Activated CD4-positive, alpha-beta T cell treated with anti-CD3 and anti-CD28 coated beads for 24 hours (primary cell): ENCODE measurements at regions not wholly inside any gene's neighbourhood (a gene's known extent, or its start where the extent isn't known, plus 50 kb on each side); places are given as distances from the start of the nearest gene placed in this dataset.
"Not testable (repeated sequence)": the region's sequence is repeated elsewhere in the genome, so short reads cannot be mapped to it uniquely, and the experiment has no call there.

ENCODE experiments used
- DNase-seq, 2 donors: peaks; one replicate each; pipeline ENCODE4 v3.0.0-alpha.2; 2020; ENCODE audit warnings: low read depth in 2 of 2

GRCh38 chr4:12109056-12109455 is 680.4 kb upstream of the HS3ST1 start:
- not testable (repeated sequence) for DNase-seq

GRCh38 chr4:12105519-12105918 is 676.8 kb upstream of the HS3ST1 start:
- DNase-seq: no peak

- not testable (repeated sequence) for DNase-seq
These were observed 661.2 kb upstream of the HS3ST1 start for GRCh38 chr4:12089920-12090319.

GRCh38 chr4:12084690-12085089 is 656.0 kb upstream of the HS3ST1 start:
- DNase-seq: no peak

GRCh38 chr4:12071316-12071715 is 642.6 kb upstream of the HS3ST1 start:
- no peak for DNase-seq

GRCh38 chr4:12053966-12054365 is 625.3 kb upstream of the HS3ST1 start:
- no peak for DNase-seq

- DNase-seq: no peak
These were observed 624.9 kb upstream of the HS3ST1 start for GRCh38 chr4:12053556-12053955.

- no peak for DNase-seq
These were observed 621.7 kb upstream of the HS3ST1 start for GRCh38 chr4:12050357-12050756.

GRCh38 chr4:12042818-12043217 is 614.1 kb upstream of the HS3ST1 start:
- no peak for DNase-seq

- no peak for DNase-seq
These were observed 613.1 kb upstream of the HS3ST1 start for GRCh38 chr4:12041828-12042227.

- no peak for DNase-seq
These were observed 607.8 kb upstream of the HS3ST1 start for GRCh38 chr4:12036450-12036849.

- DNase-seq: no peak
These were observed 599.6 kb upstream of the HS3ST1 start for GRCh38 chr4:12028258-12028657.

GRCh38 chr4:12022409-12022808 is 593.7 kb upstream of the HS3ST1 start:
- no peak for DNase-seq

GRCh38 chr4:12016729-12017128 is 588.0 kb upstream of the HS3ST1 start:
- DNase-seq: no peak

- DNase-seq: no peak
These were observed 576.8 kb upstream of the HS3ST1 start for GRCh38 chr4:12005471-12005870.

GRCh38 chr4:11996581-11996980 is 567.9 kb upstream of the HS3ST1 start:
- DNase-seq: not testable (repeated sequence)

GRCh38 chr4:11976726-11977263 is 548.1 kb upstream of the HS3ST1 start:
- DNase-seq: no peak

GRCh38 chr4:11973270-11973669 is 544.6 kb upstream of the HS3ST1 start:
- DNase-seq: no peak

- no peak for DNase-seq
These were observed 542.1 kb upstream of the HS3ST1 start for GRCh38 chr4:11970754-11971153.

- DNase-seq: no peak
These were observed 538.1 kb upstream of the HS3ST1 start for GRCh38 chr4:11966782-11967181.

GRCh38 chr4:11954093-11954492 is 525.4 kb upstream of the HS3ST1 start:
- no peak for DNase-seq

- DNase-seq: no peak
These were observed 520.7 kb upstream of the HS3ST1 start for GRCh38 chr4:11949355-11949754.

- DNase-seq: not testable (repeated sequence)
These were observed 518.9 kb upstream of the HS3ST1 start for GRCh38 chr4:11947629-11948028.

- no peak for DNase-seq
These were observed 509.2 kb upstream of the HS3ST1 start for GRCh38 chr4:11937941-11938340.
